HepG2 (cell line): ENCODE measurements at regions not wholly inside any gene's neighbourhood (a gene's known extent, or its start where the extent isn't known, plus 50 kb on each side); places are given as distances from the start of the nearest gene placed in this dataset.

Source experiments
- ATF3 ChIP-seq: sonication (generic); formaldehyde crosslinking; IDR thresholded peaks from 2 replicates; pipeline ENCODE4 v1.4.0; 2020; ENCODE audit warnings: missing genetic modification reagents
- PAF1 ChIP-seq: IDR thresholded peaks from 2 replicates; pipeline ENCODE4 v1.6.1; 2016; ENCODE audit warnings: missing genetic modification reagents, missing compliant biosample characterization
- TF ChIP-seq, protein P1 (sequence below), 2 experiments: sonication (generic) in 1 of 2; formaldehyde crosslinking in 1 of 2; IDR thresholded peaks; 2 replicates each; pipeline versions ENCODE4 v1.5.1 to v1.6.1; 2011 to 2020; ENCODE audit warnings: borderline replicate concordance in 1 of 2, low read depth in 1 of 2, low read length in 1 of 2, mild to moderate bottlenecking in 1 of 2, missing genetic modification reagents in 1 of 2, moderate library complexity in 1 of 2

- no peak for TF ChIP-seq PAF1 (CRISPR knock-in tag)
- TF ChIP-seq ATF3: no peak
- TF ChIP-seq, protein P1, sequence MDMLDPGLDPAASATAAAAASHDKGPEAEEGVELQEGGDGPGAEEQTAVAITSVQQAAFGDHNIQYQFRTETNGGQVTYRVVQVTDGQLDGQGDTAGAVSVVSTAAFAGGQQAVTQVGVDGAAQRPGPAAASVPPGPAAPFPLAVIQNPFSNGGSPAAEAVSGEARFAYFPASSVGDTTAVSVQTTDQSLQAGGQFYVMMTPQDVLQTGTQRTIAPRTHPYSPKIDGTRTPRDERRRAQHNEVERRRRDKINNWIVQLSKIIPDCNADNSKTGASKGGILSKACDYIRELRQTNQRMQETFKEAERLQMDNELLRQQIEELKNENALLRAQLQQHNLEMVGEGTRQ (IDR thresholded peaks at IDR 0.05; ENCODE audit: low read depth, low read length): no peak
- TF ChIP-seq, protein P1 (CRISPR knock-in tag; IDR thresholded peaks at IDR 0.05; ENCODE audit: borderline replicate concordance): no peak
Measured at GRCh38 chr18:42231284-42231683, 276.2 kb downstream of the PIK3C3 start.
